ENCODE measurements at regions not wholly inside any gene's neighbourhood (a gene's known extent, or its start where the extent isn't known, plus 50 kb on each side); places are given as distances from the start of the nearest gene placed in this dataset.
"Not testable (repeated sequence)": the region's sequence is repeated elsewhere in the genome, so short reads cannot be mapped to it uniquely, and the experiment has no call there.

- intact Hi-C loops (cut with micrococcal nuclease), result no loop called here
Observed at GRCh38 chr12:38157933-38158401, 158.6 kb upstream of the ALG10B start.

DNA sequence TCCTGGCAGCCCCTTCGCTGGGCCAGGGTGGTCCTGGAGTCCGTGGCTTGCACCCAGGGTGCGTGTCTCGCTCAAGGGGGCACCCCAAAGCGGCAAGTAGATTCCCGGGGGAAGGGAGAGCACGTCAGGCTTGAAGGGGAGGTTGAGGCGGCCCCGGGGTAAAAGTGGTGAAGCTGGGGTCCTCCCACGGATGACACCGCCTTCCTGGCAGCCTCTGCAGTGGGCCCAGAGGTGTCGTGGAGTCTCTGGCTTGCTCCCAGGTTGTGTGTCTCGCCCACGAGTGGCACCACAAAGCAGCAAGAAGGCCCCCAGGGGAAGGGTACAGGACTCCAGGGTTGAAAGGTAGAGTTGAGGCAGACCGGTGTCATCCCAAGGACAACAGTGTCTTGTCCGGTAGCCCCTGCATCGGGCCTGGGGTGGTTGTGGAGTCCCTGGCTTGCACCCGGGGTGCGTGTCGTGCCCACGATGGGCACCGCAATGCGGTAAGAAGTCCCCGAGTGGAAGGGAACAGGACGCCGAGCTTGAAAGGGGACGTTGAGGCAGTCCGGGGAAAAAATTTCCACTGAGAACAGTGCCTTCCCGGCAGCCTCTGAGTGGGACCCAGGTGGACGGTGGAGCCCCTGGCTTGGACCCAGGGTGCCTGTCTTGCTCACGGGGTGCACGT lies 158.0 kb upstream of the ALG10B start:
- intact Hi-C loops (cut with micrococcal nuclease), result no loop called here

DNA sequence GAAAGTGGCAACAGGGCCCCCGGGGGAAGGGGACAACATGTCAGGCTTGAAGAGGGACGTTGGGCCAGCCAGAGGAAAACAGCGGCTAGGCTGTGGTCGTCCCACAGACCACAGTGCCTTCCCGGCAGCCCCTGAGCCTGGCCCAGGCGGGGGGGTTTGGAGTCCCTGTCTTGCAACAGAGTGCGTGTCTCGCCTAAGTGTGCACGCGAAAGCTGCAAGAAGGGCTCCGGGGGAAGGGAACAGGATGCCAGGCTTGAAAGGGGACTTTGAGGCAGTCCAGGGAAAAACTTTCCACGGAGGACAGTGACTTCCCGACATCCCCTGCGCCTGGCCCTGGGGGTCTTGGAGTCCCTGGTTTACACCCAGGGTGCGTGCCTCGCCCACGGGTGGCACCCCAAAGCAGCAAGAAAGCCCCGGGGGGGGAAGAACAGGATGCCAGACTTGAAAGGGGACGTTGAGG lies 157.5 kb upstream of the ALG10B start:
- intact Hi-C loops (cut with micrococcal nuclease), result no loop called here

DNA sequence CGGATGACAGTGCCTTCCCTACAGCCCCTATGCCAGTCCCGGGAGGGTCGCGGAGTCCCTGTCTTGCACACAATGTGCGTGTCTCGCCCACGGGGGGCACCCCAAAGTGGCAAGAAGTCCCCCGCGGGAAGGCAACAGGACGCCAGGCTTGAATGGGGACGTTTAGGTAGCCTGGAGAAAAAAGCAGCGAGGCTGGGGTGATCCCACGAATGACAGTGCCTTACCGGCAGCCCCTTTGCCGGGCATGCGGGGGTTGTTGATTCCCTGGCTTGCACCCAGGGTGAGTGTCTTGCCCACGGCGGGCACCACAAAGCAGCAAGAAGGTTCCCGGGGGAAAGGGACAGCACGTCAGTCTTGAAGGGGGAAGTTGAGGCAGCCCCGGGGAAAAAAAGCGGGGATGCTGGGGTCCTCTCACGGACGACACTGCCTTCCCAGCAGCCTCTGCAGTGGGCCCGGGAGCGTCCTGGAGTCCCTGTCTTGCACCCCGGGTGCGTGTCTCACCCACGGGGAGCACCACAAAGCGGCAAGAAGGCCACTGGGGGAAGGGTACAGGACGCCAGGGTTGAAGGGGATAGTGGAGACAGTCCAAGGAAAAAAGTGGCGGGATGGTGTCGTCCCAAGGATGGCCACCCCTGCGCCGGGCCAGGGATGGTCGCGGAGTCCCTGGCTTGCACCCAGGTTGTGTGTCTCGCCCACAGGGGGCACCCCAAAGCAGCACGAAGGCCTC lies 156.8 kb upstream of the ALG10B start:
- intact Hi-C loops (cut with micrococcal nuclease), result no loop called here

GRCh38 chr12:38160318-38161122 lies 156.1 kb upstream of the ALG10B start:
- intact Hi-C loops (cut with micrococcal nuclease), result no loop called here

GRCh38 chr12:38161123-38162000 lies 155.2 kb upstream of the ALG10B start:
- intact Hi-C loops (cut with micrococcal nuclease), result no loop called here

- intact Hi-C loops (cut with micrococcal nuclease), result no loop called here
Observed at GRCh38 chr12:38162013-38162412, 154.6 kb upstream of the ALG10B start.

DNA sequence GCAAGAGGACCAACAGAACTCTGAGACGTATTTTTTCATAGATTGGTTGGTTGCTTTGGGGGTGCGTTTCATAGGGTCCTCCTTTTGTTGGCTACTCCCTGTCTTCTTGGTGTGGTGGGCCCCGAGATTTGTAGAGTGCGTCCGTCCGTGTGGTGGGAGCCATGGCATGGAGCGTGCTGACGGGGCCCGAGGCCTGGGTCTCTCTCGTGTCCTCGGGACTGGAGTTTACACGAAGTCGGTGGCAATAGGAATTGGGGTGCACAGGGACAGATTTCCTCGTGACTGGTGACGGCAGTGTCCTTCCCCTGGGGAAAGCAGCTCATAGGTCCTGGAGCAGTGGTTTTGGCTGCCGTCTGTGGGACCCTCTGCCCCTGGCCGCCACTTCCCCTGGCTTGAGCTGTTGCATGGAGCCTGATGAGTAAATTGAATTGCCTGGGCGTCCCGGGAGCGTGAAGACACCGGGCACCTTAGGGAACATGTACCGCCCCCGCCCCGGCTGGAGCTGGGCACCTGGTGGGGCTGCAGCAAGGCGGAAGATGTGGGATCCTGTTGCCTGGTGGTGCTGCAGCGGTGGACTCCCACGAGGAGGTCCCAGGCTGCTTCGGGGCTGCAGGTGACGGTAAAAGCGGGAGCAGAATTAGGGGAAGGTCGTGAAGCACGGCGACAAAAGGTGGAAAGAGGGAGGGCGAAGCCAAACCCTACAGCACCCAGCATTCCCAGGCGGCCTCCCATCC lies 153.7 kb upstream of the ALG10B start:
- intact Hi-C loops (cut with micrococcal nuclease), result no loop called here

- intact Hi-C loops (cut with micrococcal nuclease), result no loop called here
Observed at GRCh38 chr12:38163442-38163801, 153.2 kb upstream of the ALG10B start.

GRCh38 chr12:38166225-38166624 lies 150.3 kb upstream of the ALG10B start:
- intact Hi-C loops (cut with micrococcal nuclease), result no loop called here

- intact Hi-C loops (cut with micrococcal nuclease), result no loop called here
Observed at GRCh38 chr12:38175538-38175937, 141.0 kb upstream of the ALG10B start.

DNA sequence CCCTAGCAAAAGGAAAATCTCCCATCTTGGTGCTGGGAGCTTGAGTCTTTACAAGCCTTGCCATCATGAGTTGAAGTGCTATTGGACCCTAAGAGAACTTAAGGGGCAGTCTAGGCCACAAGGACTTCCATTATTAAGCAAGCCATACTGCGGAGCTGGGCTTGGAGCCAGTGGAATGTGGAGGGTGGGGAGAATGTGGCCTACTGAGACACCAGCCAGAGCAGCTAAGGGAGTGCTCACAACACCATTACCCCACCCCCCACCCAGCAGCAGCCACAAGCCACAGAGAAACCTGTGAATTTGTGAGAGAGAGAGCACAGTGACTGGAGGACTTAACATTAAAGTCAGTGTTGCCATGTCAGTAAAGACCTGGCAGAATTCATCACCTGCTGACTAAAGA lies 133.0 kb upstream of the ALG10B start:
- intact Hi-C loops (cut with micrococcal nuclease), result not testable (repeated sequence)

GRCh38 chr12:38197286-38197685 lies 119.3 kb upstream of the ALG10B start:
- intact Hi-C loops (cut with micrococcal nuclease), result not testable (repeated sequence)

- intact Hi-C loops (cut with micrococcal nuclease), result no loop called here
Observed at GRCh38 chr12:38201461-38202276, 114.9 kb upstream of the ALG10B start.

GRCh38 chr12:38204831-38205230 lies 111.7 kb upstream of the ALG10B start:
- intact Hi-C loops (cut with micrococcal nuclease), result no loop called here

GRCh38 chr12:38222011-38222410 lies 94.6 kb upstream of the ALG10B start:
- intact Hi-C loops (cut with micrococcal nuclease), result no loop called here

GRCh38 chr12:38238328-38238727 lies 78.2 kb upstream of the ALG10B start:
- intact Hi-C loops (cut with micrococcal nuclease), result not testable (repeated sequence)

GRCh38 chr12:38253778-38254177 lies 62.8 kb upstream of the ALG10B start:
- intact Hi-C loops (cut with micrococcal nuclease), result no loop called here

DNA sequence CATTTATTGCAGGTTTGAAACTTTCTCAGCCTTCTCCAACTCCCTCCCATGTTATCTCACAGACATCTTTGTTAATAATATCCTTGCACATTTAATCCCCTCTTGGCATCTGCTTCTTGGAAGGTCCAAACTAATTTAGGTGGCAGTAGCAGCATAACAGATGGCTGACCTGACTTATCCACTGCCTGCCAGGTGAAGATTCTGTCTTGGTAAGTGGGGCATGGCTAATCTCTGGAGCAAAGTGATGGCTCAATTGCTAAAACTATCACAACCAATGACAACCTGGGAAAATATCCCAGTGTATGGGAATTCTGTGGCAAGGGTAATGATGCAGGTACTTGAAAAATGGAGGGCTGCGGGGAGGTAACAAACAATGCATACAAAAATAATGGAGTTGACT lies 58.2 kb upstream of the ALG10B start:
- intact Hi-C loops (cut with micrococcal nuclease), result no loop called here
